H9 (cell line): ENCODE measurements at regions not wholly inside any gene's neighbourhood (a gene's known extent, or its start where the extent isn't known, plus 50 kb on each side); places are given as distances from the start of the nearest gene placed in this dataset.

Experiments used
- DNase-seq: peaks from one replicate; pipeline ENCODE4 v3.0.0-alpha.2; 2017
- H2AFZ ChIP-seq: one replicate; pipeline ENCODE4 v1.6.1; 2013; ENCODE audit warnings: mild to moderate bottlenecking, low read length, control low read depth, moderate library complexity
- H2AK5ac ChIP-seq: 2 replicates; pipeline ENCODE4 v1.6.1; 2013; ENCODE audit warnings: low read length, control low read depth, mixed read lengths; ENCODE audit not compliant: insufficient read length
- H2BK120ac ChIP-seq: one replicate; pipeline ENCODE4 v1.6.1; 2013; ENCODE audit warnings: low read depth, mild to moderate bottlenecking, low read length, control low read depth, inconsistent platforms; ENCODE audit not compliant: poor library complexity, severe bottlenecking
- H2BK12ac ChIP-seq: 2 replicates; pipeline ENCODE4 v1.6.1; 2013; ENCODE audit warnings: low read length, control low read depth, mixed read lengths, low read depth; ENCODE audit not compliant: insufficient read length
- H2BK15ac ChIP-seq: 2 replicates; pipeline ENCODE4 v1.6.1; 2013; ENCODE audit warnings: low read depth, low read length, control low read depth
- H2BK20ac ChIP-seq: one replicate; pipeline ENCODE4 v1.6.1; 2013; ENCODE audit warnings: low read depth, mild to moderate bottlenecking, low read length, control low read depth, inconsistent platforms; ENCODE audit not compliant: poor library complexity, severe bottlenecking
- H2BK5ac ChIP-seq: 2 replicates; pipeline ENCODE4 v1.6.1; 2013; ENCODE audit warnings: low read length, control low read depth, mixed read lengths; ENCODE audit not compliant: insufficient read length
- H3K14ac ChIP-seq: 2 replicates; pipeline ENCODE4 v1.6.1; 2013; ENCODE audit warnings: low read length, control low read depth; ENCODE audit not compliant: insufficient read depth
- H3K18ac ChIP-seq: 2 replicates; pipeline ENCODE4 v1.6.1; 2013; ENCODE audit warnings: low read depth, mild to moderate bottlenecking, mixed read lengths, low read length, control low read depth; ENCODE audit not compliant: insufficient read length
- H3K23ac ChIP-seq: 2 replicates; pipeline ENCODE4 v1.6.1; 2013; ENCODE audit warnings: low read length, control low read depth, mixed read lengths, low read depth; ENCODE audit not compliant: insufficient read length
- H3K23me2 ChIP-seq: 2 replicates; pipeline ENCODE4 v1.6.1; 2013; ENCODE audit warnings: low read depth, mild to moderate bottlenecking, mixed read lengths, low read length, control low read depth; ENCODE audit not compliant: insufficient read length, poor library complexity, severe bottlenecking
- H3K27ac ChIP-seq: 2 replicates; pipeline ENCODE4 v1.5.1; 2013; ENCODE audit warnings: low read length, control low read depth, mixed read lengths, low read depth; ENCODE audit not compliant: insufficient read length
- H3K27me3 ChIP-seq: 2 replicates; pipeline ENCODE4 v1.6.1; 2013; ENCODE audit warnings: low read length, control low read depth, inconsistent platforms; ENCODE audit not compliant: insufficient read depth
- H3K4ac ChIP-seq: 2 replicates; pipeline ENCODE4 v1.6.1; 2013; ENCODE audit warnings: low read depth, mild to moderate bottlenecking, control low read depth, inconsistent platforms, low read length, moderate library complexity
- H3K4me1 ChIP-seq: 2 replicates; pipeline ENCODE4 v1.6.1; 2013; ENCODE audit warnings: low read length, control low read depth, inconsistent platforms; ENCODE audit not compliant: insufficient read depth
- H3K4me2 ChIP-seq: 2 replicates; pipeline ENCODE4 v1.6.1; 2013; ENCODE audit warnings: low read length, control low read depth, mixed read lengths; ENCODE audit not compliant: insufficient read length, insufficient read depth
- H3K56ac ChIP-seq: 2 replicates; pipeline ENCODE4 v1.6.1; 2013; ENCODE audit warnings: low read depth, mild to moderate bottlenecking, mixed read lengths, low read length, control low read depth; ENCODE audit not compliant: insufficient read length
- H3K79me1 ChIP-seq: 2 replicates; pipeline ENCODE4 v1.6.1; 2013; ENCODE audit warnings: low read depth, mild to moderate bottlenecking, moderate library complexity, low read length, control low read depth, inconsistent platforms; ENCODE audit not compliant: insufficient read depth, poor library complexity, severe bottlenecking
- H3K79me2 ChIP-seq: 2 replicates; pipeline ENCODE4 v1.6.1; 2013; ENCODE audit warnings: low read length, control low read depth, inconsistent platforms; ENCODE audit not compliant: insufficient read depth
- H3K9ac ChIP-seq: 2 replicates; pipeline ENCODE4 v1.6.1; 2013; ENCODE audit warnings: low read length, control low read depth, mixed read lengths; ENCODE audit not compliant: insufficient read length; ENCODE audit errors: extremely low read depth
- H3K9me3 ChIP-seq: one replicate; pipeline ENCODE4 v1.6.1; 2013; ENCODE audit warnings: low read depth, low read length, inconsistent platforms; ENCODE audit not compliant: control insufficient read depth
- H3T11ph ChIP-seq: one replicate; pipeline ENCODE4 v1.6.1; 2013; ENCODE audit warnings: mild to moderate bottlenecking, low read length, control low read depth, inconsistent platforms
- H4K20me1 ChIP-seq: one replicate; pipeline ENCODE4 v1.6.1; 2013; ENCODE audit not compliant: control insufficient read depth, insufficient read length, insufficient read depth
- H4K5ac ChIP-seq: 2 replicates; pipeline ENCODE4 v1.6.1; 2013; ENCODE audit warnings: low read depth, mild to moderate bottlenecking, mixed read lengths, low read length, control low read depth; ENCODE audit not compliant: insufficient read length
- H4K8ac ChIP-seq: replicated peaks from 2 replicates; pipeline ENCODE4 v1.6.1; 2013; ENCODE audit warnings: low read length, control low read depth, mixed read lengths, low read depth; ENCODE audit not compliant: insufficient read length
- H4K91ac ChIP-seq: 2 replicates; pipeline ENCODE4 v1.6.1; 2013; ENCODE audit warnings: low read depth, mild to moderate bottlenecking, moderate library complexity, mixed read lengths, low read length, control low read depth; ENCODE audit not compliant: insufficient read length
- H3K27ac Mint-ChIP-seq, 3 experiments: 2 replicates in 2 of 3; 3 replicates in 1 of 3; pipeline ENCODE4 v1.8.0; 2020 to 2021; ENCODE audit warnings: mixed read lengths in 3 of 3, mild to moderate bottlenecking in 1 of 3, moderate library complexity in 1 of 3
- H3K27me3 Mint-ChIP-seq: 2 replicates; pipeline ENCODE4 v1.8.0; 2021; ENCODE audit warnings: low read depth, mild to moderate bottlenecking, moderate library complexity, mixed read lengths
- H3K36me3 Mint-ChIP-seq, 3 experiments: 2 replicates in 2 of 3; 3 replicates in 1 of 3; pipeline ENCODE4 v1.8.0; 2020 to 2021; ENCODE audit warnings: low read depth in 3 of 3, mixed read lengths in 3 of 3; ENCODE audit not compliant: insufficient read depth in 1 of 3
- H3K4me1 Mint-ChIP-seq, 2 experiments: 2 replicates each; pipeline ENCODE4 v1.8.0; 2020; ENCODE audit warnings: mixed read lengths in 2 of 2
- H3K4me3 Mint-ChIP-seq, 2 experiments: 2 replicates in 1 of 2; 3 replicates in 1 of 2; pipeline ENCODE4 v1.8.0; 2020 to 2021; ENCODE audit warnings: mild to moderate bottlenecking in 2 of 2, mixed read lengths in 2 of 2, moderate library complexity in 1 of 2
- H3K9me3 Mint-ChIP-seq, 2 experiments: 2 replicates in 1 of 2; 3 replicates in 1 of 2; pipeline ENCODE4 v1.8.0; 2020; ENCODE audit warnings: mild to moderate bottlenecking in 2 of 2, mixed read lengths in 2 of 2, moderate library complexity in 1 of 2
- WGBS: extraction: QIAGEN DNeasy Blood & Tissue Kit; methylation state at CpG from one replicate; pipeline ENCODE4 v1.1.7; 2013; ENCODE audit warnings: missing lambda C conversion rate, low lambda C conversion rate, mixed read lengths; ENCODE audit not compliant: insufficient read length; ENCODE audit errors: extremely low coverage; 5-methylcytosine and 5-hydroxymethylcytosine counted together
- TF ChIP-seq, protein P1 (sequence below): fragments of 200-600 bp; sonication (generic); conservative IDR thresholded peaks from 3 replicates; pipeline ENCODE4 v1.8.0; 2021; ENCODE audit warnings: antibody characterized with exemption, mild to moderate bottlenecking

DNA sequence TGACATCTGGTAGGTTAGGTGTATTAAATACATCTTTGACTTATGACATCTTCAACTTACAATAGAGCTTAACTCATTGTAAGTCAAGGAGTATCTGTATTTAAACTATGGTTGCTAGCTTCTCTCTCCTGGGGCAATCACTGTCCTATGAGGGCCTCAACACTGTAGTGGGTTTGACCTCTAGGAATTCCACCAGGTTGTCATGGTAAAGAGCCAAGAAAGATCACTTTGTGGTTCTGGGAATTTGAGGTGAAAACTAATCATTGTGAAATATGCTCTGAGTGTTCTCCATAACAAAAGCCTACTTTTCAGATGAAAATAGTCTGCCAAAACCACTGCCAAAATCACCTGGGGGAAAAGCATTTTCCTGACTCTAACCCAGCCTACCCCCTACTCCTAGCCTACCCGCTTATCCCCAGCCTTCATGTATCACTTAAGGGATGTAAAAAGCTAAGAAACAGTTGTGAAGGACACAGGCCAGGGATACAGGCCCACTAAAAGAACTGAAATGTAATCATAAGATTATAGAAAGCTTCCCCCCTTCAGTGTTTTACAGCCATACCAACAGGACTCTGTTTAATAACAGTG lies 723.8 kb downstream of the MECOM start:
- Histone ChIP-seq H2BK120ac (no peak overlapping the region), H4K20me1 (no peaks in the 10 kb centered on the region), H3K18ac (no peak overlapping the region), H3K9me3 (no peaks in the 10 kb centered on the region), H2BK12ac (no peak overlapping the region), H3K79me1 (no peaks in the 10 kb centered on the region), H3K23me2 (no peaks in the 10 kb centered on the region), H3K14ac (no peak overlapping the region), H4K8ac (no peak overlapping the region), H3K4ac (no peak overlapping the region), H3K4me2 (no peak overlapping the region), H3K4me1 (no peaks in the 10 kb centered on the region; the same call in 1 of the 2 replicates), H2AFZ (no peak overlapping the region), H2BK20ac (no peak overlapping the region), H4K5ac (no peak overlapping the region), H2AK5ac (no peak overlapping the region), H3K79me2 (no peaks in the 10 kb centered on the region), H2BK5ac (no peak overlapping the region), H3K56ac (no peak overlapping the region), H3K27me3 (no peaks in the 10 kb centered on the region), H3K27ac (no peak overlapping the region), H2BK15ac (no peak overlapping the region), H4K91ac (no peak overlapping the region), H3K23ac (no peak overlapping the region), H3T11ph (no peak overlapping the region), H3K9ac (no peak overlapping the region)
- peak overlapping the region in 2 of 3 experiments; percentile 13 to 78; a peak in 2 of 7 replicates for H3K27ac Mint-ChIP-seq
- no CpG with 5 or more reads among the region's 1 CpG for WGBS
- peaks cover 4 to 14% of the 10 kb centered on the region in 2 experiments; a peak in 4 of 5 replicates for H3K9me3 Mint-ChIP-seq
- DNase-seq = no peak
- no peak overlapping the region for H3K4me3 Mint-ChIP-seq
- TF ChIP-seq, protein P1, sequence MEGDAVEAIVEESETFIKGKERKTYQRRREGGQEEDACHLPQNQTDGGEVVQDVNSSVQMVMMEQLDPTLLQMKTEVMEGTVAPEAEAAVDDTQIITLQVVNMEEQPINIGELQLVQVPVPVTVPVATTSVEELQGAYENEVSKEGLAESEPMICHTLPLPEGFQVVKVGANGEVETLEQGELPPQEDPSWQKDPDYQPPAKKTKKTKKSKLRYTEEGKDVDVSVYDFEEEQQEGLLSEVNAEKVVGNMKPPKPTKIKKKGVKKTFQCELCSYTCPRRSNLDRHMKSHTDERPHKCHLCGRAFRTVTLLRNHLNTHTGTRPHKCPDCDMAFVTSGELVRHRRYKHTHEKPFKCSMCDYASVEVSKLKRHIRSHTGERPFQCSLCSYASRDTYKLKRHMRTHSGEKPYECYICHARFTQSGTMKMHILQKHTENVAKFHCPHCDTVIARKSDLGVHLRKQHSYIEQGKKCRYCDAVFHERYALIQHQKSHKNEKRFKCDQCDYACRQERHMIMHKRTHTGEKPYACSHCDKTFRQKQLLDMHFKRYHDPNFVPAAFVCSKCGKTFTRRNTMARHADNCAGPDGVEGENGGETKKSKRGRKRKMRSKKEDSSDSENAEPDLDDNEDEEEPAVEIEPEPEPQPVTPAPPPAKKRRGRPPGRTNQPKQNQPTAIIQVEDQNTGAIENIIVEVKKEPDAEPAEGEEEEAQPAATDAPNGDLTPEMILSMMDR = no peak
- peaks cover 16 to 17% of the 10 kb centered on the region in 2 experiments for H3K4me1 Mint-ChIP-seq
- H3K36me3 Mint-ChIP-seq = peaks cover 0 to 14% (median 3%) of the 10 kb centered on the region in 3 experiments; a peak in 3 of 7 replicates
- no peaks in the 10 kb centered on the region for H3K27me3 Mint-ChIP-seq
